Transverse colon (tissue), 4 donors: ENCODE measurements at regions not wholly inside any gene's neighbourhood (a gene's known extent, or its start where the extent isn't known, plus 50 kb on each side); places are given as distances from the start of the nearest gene placed in this dataset.

Experiments used
- CTCF ChIP-seq, 5 experiments: fragments of 200-600 bp in 3 of 5; fragments of 450-650 bp in 2 of 5; sonication (generic) in 3 of 5; IDR thresholded peaks; 1 replicate in 2 of 5; 2 replicates in 3 of 5; pipeline ENCODE4 v1.5.1; 2016 to 2017; ENCODE audit warnings: antibody characterized with exemption in 5 of 5, inconsistent platforms in 3 of 5, mild to moderate bottlenecking in 2 of 5, moderate library complexity in 1 of 5
- POLR2A ChIP-seq: fragments of 450-650 bp; IDR thresholded peaks from one replicate; pipeline ENCODE4 v1.6.1; 2016; ENCODE audit warnings: antibody characterized with exemption, mild to moderate bottlenecking, moderate library complexity
- POLR2AphosphoS5 ChIP-seq, 3 donors: sonication (generic); formaldehyde crosslinking; IDR thresholded peaks; one replicate each; pipeline ENCODE4 v1.6.1; 2016; ENCODE audit warnings: antibody characterized with exemption in 3 of 3

- TF ChIP-seq POLR2A (no peak), POLR2AphosphoS5 (IDR thresholded peaks at IDR 0.05) (peak in 1 of 3 donors; percentile 26), CTCF (IDR thresholded peaks at IDR 0.05) (no peak)
Measured at GRCh38 chr5:58074222-58074621, 385.7 kb downstream of the PLK2 start.
